ENCODE measurements at regions not wholly inside any gene's neighbourhood (a gene's known extent, or its start where the extent isn't known, plus 50 kb on each side); places are given as distances from the start of the nearest gene placed in this dataset.

GRCh38 chr14:95458459-95458858 lies 58.0 kb downstream of the SYNE3 start:
- TF ChIP-seq ETS1 (IDR thresholded peaks at IDR 0.05): no peak
- TF ChIP-seq, protein P1, sequence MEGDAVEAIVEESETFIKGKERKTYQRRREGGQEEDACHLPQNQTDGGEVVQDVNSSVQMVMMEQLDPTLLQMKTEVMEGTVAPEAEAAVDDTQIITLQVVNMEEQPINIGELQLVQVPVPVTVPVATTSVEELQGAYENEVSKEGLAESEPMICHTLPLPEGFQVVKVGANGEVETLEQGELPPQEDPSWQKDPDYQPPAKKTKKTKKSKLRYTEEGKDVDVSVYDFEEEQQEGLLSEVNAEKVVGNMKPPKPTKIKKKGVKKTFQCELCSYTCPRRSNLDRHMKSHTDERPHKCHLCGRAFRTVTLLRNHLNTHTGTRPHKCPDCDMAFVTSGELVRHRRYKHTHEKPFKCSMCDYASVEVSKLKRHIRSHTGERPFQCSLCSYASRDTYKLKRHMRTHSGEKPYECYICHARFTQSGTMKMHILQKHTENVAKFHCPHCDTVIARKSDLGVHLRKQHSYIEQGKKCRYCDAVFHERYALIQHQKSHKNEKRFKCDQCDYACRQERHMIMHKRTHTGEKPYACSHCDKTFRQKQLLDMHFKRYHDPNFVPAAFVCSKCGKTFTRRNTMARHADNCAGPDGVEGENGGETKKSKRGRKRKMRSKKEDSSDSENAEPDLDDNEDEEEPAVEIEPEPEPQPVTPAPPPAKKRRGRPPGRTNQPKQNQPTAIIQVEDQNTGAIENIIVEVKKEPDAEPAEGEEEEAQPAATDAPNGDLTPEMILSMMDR (conservative IDR thresholded peaks at IDR 0.05; ENCODE audit: low read depth in 2 of 2): no peak
- no peak for TF ChIP-seq POLR2AphosphoS5 (IDR thresholded peaks at IDR 0.05; ENCODE audit: low read depth)
- no peak for TF ChIP-seq EZH2phosphoT487 (IDR thresholded peaks at IDR 0.05; ENCODE audit: unreplicated experiment)
- no peak for TF ChIP-seq EZH2 (IDR thresholded peaks at IDR 0.05; ENCODE audit: low read depth, unreplicated experiment)
- TF ChIP-seq, protein P2, sequence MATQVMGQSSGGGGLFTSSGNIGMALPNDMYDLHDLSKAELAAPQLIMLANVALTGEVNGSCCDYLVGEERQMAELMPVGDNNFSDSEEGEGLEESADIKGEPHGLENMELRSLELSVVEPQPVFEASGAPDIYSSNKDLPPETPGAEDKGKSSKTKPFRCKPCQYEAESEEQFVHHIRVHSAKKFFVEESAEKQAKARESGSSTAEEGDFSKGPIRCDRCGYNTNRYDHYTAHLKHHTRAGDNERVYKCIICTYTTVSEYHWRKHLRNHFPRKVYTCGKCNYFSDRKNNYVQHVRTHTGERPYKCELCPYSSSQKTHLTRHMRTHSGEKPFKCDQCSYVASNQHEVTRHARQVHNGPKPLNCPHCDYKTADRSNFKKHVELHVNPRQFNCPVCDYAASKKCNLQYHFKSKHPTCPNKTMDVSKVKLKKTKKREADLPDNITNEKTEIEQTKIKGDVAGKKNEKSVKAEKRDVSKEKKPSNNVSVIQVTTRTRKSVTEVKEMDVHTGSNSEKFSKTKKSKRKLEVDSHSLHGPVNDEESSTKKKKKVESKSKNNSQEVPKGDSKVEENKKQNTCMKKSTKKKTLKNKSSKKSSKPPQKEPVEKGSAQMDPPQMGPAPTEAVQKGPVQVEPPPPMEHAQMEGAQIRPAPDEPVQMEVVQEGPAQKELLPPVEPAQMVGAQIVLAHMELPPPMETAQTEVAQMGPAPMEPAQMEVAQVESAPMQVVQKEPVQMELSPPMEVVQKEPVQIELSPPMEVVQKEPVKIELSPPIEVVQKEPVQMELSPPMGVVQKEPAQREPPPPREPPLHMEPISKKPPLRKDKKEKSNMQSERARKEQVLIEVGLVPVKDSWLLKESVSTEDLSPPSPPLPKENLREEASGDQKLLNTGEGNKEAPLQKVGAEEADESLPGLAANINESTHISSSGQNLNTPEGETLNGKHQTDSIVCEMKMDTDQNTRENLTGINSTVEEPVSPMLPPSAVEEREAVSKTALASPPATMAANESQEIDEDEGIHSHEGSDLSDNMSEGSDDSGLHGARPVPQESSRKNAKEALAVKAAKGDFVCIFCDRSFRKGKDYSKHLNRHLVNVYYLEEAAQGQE (IDR thresholded peaks at IDR 0.05; ENCODE audit: unreplicated experiment): no peak
